ENCODE measurements at regions not wholly inside any gene's neighbourhood (a gene's known extent, or its start where the extent isn't known, plus 50 kb on each side); places are given as distances from the start of the nearest gene placed in this dataset.

DNA sequence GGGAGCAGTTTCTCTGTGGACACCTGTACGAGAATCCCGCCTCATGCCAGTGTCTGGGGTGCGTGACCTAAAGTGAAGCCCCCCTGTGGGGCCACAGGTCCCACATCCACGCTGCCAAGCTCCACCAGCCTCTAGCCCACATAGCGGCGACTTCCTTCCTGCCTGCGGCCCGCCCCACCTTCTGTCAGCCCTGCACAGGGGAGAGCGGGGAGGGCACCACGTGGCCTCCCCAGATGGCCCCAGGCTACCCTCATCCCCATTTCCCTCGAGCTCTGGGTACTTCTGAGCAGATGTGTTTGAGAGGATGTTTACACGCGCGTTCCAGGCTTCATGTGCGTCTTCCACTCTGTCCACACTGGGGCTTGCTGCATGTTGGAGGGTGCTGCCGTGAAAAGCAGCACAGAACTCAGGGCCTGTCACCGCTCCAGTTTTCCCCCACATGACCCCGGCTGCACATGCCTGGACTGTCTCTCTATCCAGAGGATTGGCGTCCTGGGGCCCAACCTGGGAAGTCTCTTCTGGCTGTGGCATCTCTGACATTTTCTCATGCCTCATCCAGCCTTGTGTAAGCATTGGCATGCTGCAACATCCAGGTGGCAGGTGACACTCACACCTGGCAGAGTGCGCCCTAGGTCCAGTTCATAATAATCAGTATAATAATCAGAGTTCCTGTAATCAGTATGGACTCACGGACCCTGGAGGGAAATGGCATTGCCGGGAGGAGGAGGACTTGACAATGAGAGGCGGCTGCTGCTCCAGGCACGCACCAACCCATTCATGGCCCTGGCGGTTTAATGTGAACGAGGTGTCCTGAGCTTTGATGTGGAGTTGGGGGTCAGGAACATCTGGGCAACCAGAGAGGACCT lies 146.3 kb upstream of the TWIST2 start:
- intact Hi-C loops (cut with DNase I) = no loop called here

DNA sequence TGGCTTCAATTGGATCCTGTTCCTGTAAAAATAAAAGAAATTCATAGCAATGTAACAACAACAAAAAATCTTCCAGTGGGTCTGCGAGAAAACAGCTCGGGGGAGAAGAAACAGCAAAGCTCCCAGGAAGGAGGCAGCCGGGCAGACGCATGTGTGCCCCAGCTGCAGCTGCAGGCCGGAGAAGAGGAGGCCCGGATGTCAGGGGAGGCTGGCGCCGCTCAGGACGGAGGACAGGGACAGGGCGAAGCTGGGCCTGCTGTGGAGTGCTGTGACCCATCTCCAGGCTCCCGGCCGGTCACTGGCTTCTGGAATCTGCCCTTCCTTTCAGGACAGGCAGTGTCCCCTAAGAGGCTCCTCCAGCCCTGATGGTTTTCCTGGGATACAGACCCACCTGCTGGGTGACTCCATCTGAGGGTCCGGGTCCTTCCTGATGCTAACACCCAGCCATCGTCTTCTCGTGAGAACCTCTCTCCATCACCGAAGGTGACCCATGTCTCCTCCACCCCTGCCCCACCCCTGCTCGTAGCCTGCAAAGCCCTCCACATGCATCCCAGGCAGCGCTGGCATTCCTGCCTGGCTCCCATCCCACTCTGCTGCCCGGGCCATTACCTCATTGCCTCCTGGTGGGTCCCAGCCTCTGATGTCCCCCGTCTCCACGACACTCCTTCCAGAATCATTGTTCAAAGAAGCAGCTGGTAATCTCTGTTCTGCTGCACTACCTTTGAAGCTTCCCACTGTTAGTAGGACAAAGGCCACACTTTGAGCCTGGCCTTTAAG lies 145.4 kb upstream of the TWIST2 start:
- DNase-seq (ENCODE audit: low spot score) = no peak
- intact Hi-C loops (cut with DNase I) = no loop called here

More for the DNA sequence above, 146.3 kb upstream of the TWIST2 start:
- no peak for DNase-seq (ENCODE audit: low spot score)

- intact Hi-C loops (cut with DNase I) = no loop called here
- no peak for DNase-seq (ENCODE audit: low spot score)
Observed at GRCh38 chr2:238703053-238703415, 144.9 kb upstream of the TWIST2 start.

DNA sequence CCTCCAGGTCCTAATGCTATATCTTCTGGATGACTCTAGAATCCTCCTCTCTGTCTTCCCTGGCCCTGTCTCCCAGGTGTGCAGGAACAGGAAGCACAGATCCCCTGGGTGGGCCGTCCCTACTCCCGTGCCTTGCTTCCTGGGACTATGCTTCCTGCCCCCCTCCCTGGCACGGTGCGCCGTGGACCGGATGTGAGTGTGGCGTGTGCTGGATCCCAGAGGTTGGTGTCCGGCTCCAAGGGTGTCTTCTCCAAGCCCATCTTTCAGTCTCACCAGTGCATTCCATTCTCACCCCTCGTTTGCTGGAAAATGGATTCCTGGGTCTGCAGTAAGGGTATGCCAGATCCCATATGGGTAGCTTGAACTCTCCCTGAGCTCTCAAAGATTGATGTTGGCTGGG lies 144.4 kb upstream of the TWIST2 start:
- intact Hi-C loops (cut with DNase I) = no loop called here
- DNase-seq (ENCODE audit: low spot score) = no peak

DNA sequence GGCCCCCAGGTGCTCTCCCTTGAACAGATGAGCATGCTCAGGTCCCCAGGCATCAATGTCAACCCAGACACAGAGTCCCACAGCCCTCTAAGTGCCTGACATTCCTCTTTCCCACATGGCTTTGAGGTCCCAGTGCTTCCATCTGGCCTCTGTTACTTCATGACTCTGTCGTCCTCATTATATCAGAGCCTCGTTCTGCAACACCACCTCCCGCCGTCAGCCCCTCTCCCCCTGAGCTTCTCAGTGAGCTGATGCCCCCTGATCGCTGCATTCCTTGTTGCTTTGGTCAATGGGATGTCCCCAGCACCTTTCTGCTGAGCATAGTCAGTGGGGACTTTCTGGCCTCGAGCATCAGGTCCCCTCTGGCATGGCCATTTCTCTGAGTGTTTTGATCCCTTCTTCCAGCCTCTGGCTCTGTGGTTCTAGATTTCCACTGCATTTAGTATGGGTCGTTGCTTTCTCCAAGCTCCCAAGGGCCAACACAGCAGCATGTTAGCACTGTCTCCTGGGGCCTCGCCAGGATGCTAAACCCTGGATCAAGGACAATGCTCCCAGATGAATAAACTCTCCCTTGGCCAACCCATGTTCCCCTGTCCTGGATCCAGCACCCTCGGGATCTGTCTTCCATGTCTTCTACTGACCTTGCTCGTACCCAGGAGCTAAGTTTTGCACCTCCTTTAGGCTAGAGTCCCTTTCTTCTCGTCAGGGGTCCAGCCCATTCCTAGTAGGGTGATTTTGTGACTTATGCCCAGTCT lies 143.2 kb upstream of the TWIST2 start:
- DNase-seq (ENCODE audit: low spot score) = no peak
- intact Hi-C loops (cut with DNase I) = no loop called here

- DNase-seq (ENCODE audit: low spot score) = no peak
- intact Hi-C loops (cut with DNase I) = no loop called here
Observed at GRCh38 chr2:238706163-238706562, 141.7 kb upstream of the TWIST2 start.

GRCh38 chr2:238706673-238707072 lies 141.2 kb upstream of the TWIST2 start:
- intact Hi-C loops (cut with DNase I) = no loop called here
- DNase-seq (ENCODE audit: low spot score) = no peak

- intact Hi-C loops (cut with DNase I) = loop anchor here (5.0 to 10.0 kb wide), 2 partner anchors 235 to 1853 kb away; partner anchors contain the start of gene DUSP28 (in 1 of the 2)
- DNase-seq (ENCODE audit: low spot score) = no peak
Observed at GRCh38 chr2:238709325-238710025, 138.4 kb upstream of the TWIST2 start.

DNA sequence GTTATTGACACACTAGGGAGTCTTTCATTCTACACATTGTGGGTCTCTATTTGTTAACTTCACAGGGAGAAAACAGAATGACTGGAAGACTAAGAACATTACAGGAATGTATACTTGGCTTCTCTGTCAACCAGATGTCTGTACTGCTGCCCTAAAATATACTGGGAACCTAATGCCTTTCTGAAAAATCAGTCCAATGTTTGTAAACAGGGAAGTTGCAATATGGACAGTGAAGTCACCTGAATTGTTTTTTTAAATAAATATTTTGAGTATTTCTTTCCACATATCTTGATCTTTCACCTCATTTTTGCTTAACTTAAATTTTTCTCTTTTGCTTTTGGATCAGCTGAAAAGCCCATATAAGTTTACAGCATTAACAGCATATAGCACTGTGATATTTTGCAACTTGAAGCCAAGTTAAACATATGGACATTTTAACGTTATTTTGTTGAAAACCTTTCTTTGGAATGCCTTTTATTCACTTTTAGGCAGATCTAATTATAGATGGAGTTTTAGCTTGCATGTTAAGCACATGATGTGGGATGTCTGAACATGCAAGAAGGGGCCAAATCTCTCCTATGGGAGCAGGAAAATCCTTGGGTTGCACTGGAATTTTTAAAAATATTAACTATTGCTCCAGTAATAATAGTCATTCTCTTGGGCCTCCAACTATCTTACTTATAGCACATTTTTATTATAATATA lies 137.7 kb upstream of the TWIST2 start:
- DNase-seq (ENCODE audit: low spot score) = no peak
- intact Hi-C loops (cut with DNase I) = loop anchor here (5.0 to 10.0 kb wide), 2 partner anchors 235 to 1852 kb away; partner anchors contain the start of gene DUSP28 (in 1 of the 2)

GRCh38 chr2:238710787-238711186 lies 137.1 kb upstream of the TWIST2 start:
- intact Hi-C loops (cut with DNase I) = loop anchor here (5.0 to 10.0 kb wide), 2 partner anchors 234 to 1852 kb away; partner anchors contain the start of gene DUSP28 (in 1 of the 2)
- no peak for DNase-seq (ENCODE audit: low spot score)

GRCh38 chr2:238711346-238711745 lies 136.5 kb upstream of the TWIST2 start:
- intact Hi-C loops (cut with DNase I) = loop anchor here (5.0 to 10.0 kb wide), 2 partner anchors 233 to 1851 kb away; partner anchors contain the start of gene DUSP28 (in 1 of the 2)
- DNase-seq (ENCODE audit: low spot score) = no peak

- DNase-seq (ENCODE audit: low spot score) = no peak
- intact Hi-C loops (cut with DNase I) = loop anchor here (5.0 to 10.0 kb wide), 2 partner anchors 233 to 1850 kb away; partner anchors contain the start of gene DUSP28 (in 1 of the 2)
Observed at GRCh38 chr2:238712011-238712410, 135.9 kb upstream of the TWIST2 start.

- intact Hi-C loops (cut with DNase I) = loop anchor here (5.0 to 10.0 kb wide), 2 partner anchors 231 to 1849 kb away; partner anchors contain the start of gene DUSP28 (in 1 of the 2)
- no peak for DNase-seq (ENCODE audit: low spot score)
Observed at GRCh38 chr2:238713198-238713826, 134.6 kb upstream of the TWIST2 start.

- DNase-seq (ENCODE audit: low spot score) = no peak
- intact Hi-C loops (cut with DNase I) = loop anchor here (5.0 to 10.0 kb wide), 2 partner anchors 231 to 1848 kb away; partner anchors contain the start of gene DUSP28 (in 1 of the 2)
Observed at GRCh38 chr2:238714038-238714528, 133.8 kb upstream of the TWIST2 start.

DNA sequence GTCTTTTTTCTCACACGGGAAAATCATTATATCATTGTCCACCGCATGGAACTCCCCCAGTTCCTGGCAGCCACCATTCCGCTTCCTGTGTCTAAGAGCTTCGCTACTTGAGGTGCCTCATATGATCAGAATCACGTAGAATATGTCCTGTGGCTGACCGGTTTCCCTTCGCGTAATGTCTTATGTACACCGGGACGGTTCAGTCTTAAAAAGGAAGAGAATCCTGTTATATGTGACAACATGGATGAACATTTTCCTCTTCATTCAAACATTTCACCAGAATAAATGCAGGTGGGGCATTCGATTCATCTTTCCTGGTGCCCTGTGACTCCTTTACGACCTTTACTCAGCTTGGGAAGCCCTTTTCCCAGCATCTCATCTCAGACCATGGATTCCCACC lies 131.7 kb upstream of the TWIST2 start:
- DNase-seq (ENCODE audit: low spot score) = no peak
- intact Hi-C loops (cut with DNase I) = loop anchor here in 1 of 2 donors (10.0 kb wide), 1 partner anchor 229 kb away; no protein-coding TSS in a partner anchor

DNA sequence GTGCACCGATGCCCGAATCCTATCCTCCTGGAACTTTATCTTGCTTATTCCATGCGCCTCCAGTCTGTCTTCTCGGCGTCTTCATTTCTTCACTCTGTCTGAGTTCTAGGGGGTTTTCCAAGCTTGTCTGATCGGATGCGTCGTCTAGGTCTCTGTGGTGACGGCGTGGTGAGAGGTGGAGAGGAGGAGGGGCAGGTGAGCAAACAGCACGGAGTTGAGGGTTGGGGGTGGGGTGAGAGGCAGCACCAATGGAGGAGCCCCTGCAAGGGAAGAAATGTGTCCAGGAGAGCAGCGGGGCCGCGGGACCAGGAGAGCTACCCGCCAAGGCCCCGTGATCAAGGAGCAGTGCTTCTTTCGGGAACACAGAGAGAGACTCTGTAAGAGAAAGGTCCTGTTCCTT lies 131.3 kb upstream of the TWIST2 start:
- intact Hi-C loops (cut with DNase I) = loop anchor here in 1 of 2 donors (10.0 kb wide), 1 partner anchor 228 kb away; no protein-coding TSS in a partner anchor
- DNase-seq (ENCODE audit: low spot score) = no peak

DNA sequence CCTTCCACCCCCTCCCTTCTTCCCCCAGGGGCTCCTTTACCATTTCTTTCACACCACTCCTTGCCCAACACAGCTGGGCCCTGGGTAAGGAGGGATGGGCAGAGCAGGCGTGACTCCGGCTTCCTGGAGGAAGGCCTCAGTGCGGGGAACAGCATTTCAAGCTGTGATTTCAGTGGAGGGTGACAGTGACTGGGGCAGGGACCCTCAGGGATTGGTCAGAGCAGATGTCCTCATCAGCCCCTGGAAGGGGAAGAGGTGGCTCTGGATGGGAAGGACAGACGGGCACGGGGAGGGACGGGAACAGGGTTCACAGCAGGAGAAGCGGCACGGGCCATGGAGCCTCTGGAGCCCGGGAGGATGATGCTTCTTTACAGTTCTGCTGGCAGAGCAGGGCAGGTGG lies 130.8 kb upstream of the TWIST2 start:
- intact Hi-C loops (cut with DNase I) = loop anchor here in 1 of 2 donors (10.0 kb wide), 1 partner anchor 228 kb away; no protein-coding TSS in a partner anchor
- no peak for DNase-seq (ENCODE audit: low spot score)

Data from posterior vena cava (tissue), 2 donors.